GM12878 (cell line): ENCODE measurements at regions not wholly inside any gene's neighbourhood (a gene's known extent, or its start where the extent isn't known, plus 50 kb on each side); places are given as distances from the start of the nearest gene placed in this dataset.

ENCODE experiments used
- ATAC-seq: fragments of 200-7000 bp; cut with Tn5 transposase; 3 replicates; pipeline ENCODE4 v1.9.1; 2020; ENCODE audit warnings: mild to moderate bottlenecking, moderate library complexity
- BruUV-seq: library from RNA; stranded (reverse); fragments of 400-500 nt; replicated peaks from 2 replicates; lab custom pipeline; 2021; lab: Mats Ljungman, UMichigan
- CTCF ChIA-PET: fragments of 300-600 bp; sonication (Branson Sonifier 250); formaldehyde crosslinking; extraction: SDS; loops from one replicate; lab custom pipeline; 2021; ENCODE audit warnings: inconsistent platforms; lab: Yijun Ruan, JAX
- POLR2A ChIA-PET: fragments of 350-600 bp; formaldehyde crosslinking; extraction: SDS; loops from one replicate; lab custom pipeline; 2021; ENCODE audit warnings: inconsistent platforms; lab: Charles Lee
- RAD21 ChIA-PET: fragments of 300-600 bp; sonication (Branson Sonifier 250); formaldehyde crosslinking; loops from one replicate; lab custom pipeline; 2023; ENCODE audit warnings: antibody characterized with exemption; ENCODE audit not compliant: unreplicated experiment; lab: Charles Lee
- SMC1A ChIA-PET: fragments of 300-600 bp; sonication (Branson Sonifier 250); formaldehyde crosslinking; loops from one replicate; lab custom pipeline; 2023; ENCODE audit not compliant: unreplicated experiment, uncharacterized antibody; lab: Charles Lee
- DNase-seq: peaks from one replicate; pipeline ENCODE4 v3.0.0-alpha.2; 2011; ENCODE audit warnings: low read depth, low spot score
- FAIRE-seq: peaks from 3 replicates; lab custom pipeline; 2011; peaks lifted over from hg19 to GRCh38; lab: Jason Lieb, UNC
- H2AFZ ChIP-seq: 2 replicates; pipeline ENCODE4 v1.6.0; 2011; ENCODE audit warnings: low read depth, low read length, control low read depth; ENCODE audit not compliant: control insufficient read depth
- H3K27ac ChIP-seq: 2 replicates; pipeline ENCODE4 v1.5.1; 2011; ENCODE audit warnings: control low read depth; ENCODE audit not compliant: control insufficient read depth, insufficient read depth
- H3K27me3 ChIP-seq, 2 experiments: replicated peaks in 1 of 2; 2 replicates each; pipeline versions ENCODE4 v1.6.0 to v1.6.1; 2011; ENCODE audit warnings: low read length in 1 of 2; ENCODE audit not compliant: control insufficient read depth in 2 of 2, insufficient read depth in 2 of 2
- H3K36me3 ChIP-seq, 2 experiments: 2 replicates each; pipeline ENCODE4 v1.5.1; 2011; ENCODE audit warnings: low read length in 1 of 2; ENCODE audit not compliant: control insufficient read depth in 2 of 2, insufficient read depth in 2 of 2
- H3K4me1 ChIP-seq: 2 replicates; pipeline ENCODE4 v1.6.1; 2011; ENCODE audit warnings: mild to moderate bottlenecking, low read length, moderate library complexity, mixed read lengths; ENCODE audit not compliant: control insufficient read depth, insufficient read depth
- H3K4me2 ChIP-seq: 2 replicates; pipeline ENCODE4 v1.6.0; 2011; ENCODE audit warnings: control low read depth; ENCODE audit not compliant: control insufficient read depth, insufficient read depth
- H3K4me3 ChIP-seq: fragments of 200-600 bp; sonication (generic); 2 replicates; pipeline ENCODE4 v1.5.1; 2016
- H3K79me2 ChIP-seq: 2 replicates; pipeline ENCODE4 v1.6.0; 2011; ENCODE audit warnings: low read length; ENCODE audit not compliant: control insufficient read depth, insufficient read depth
- H3K9ac ChIP-seq: 2 replicates; pipeline ENCODE4 v1.8.0; 2011; ENCODE audit warnings: low read length, control low read depth, mixed read lengths; ENCODE audit not compliant: control insufficient read depth, insufficient read depth
- H3K9me3 ChIP-seq: replicated peaks from 3 replicates; pipeline ENCODE4 v1.5.1; 2011; ENCODE audit warnings: mild to moderate bottlenecking, low read length; ENCODE audit not compliant: control insufficient read depth, insufficient read depth
- H4K20me1 ChIP-seq: 2 replicates; pipeline ENCODE4 v1.6.0; 2011; ENCODE audit not compliant: control insufficient read depth, insufficient read depth
- BHLHE40 ChIP-seq, 2 experiments: fragments of 450-650 bp in 1 of 2; IDR thresholded peaks; 2 replicates each; pipeline ENCODE4 v1.6.1; 2011 to 2017; ENCODE audit warnings: low read depth in 2 of 2, borderline replicate concordance in 1 of 2, improper control_type of control experiment in 1 of 2, low read length in 1 of 2, mild to moderate bottlenecking in 1 of 2
- EZH2 ChIP-seq: IDR thresholded peaks from 2 replicates; pipeline ENCODE4 v1.6.1; 2012; ENCODE audit warnings: low read depth, mild to moderate bottlenecking, control low read depth, inconsistent platforms, low read length, borderline replicate concordance; ENCODE audit not compliant: control insufficient read depth
- FOXM1 ChIP-seq: IDR thresholded peaks from 2 replicates; pipeline ENCODE4 v1.6.1; 2012; ENCODE audit warnings: low read depth, mild to moderate bottlenecking, inconsistent platforms, low read length, moderate library complexity
- HDAC6 ChIP-seq: fragments of 200-600 bp; sonication (generic); IDR thresholded peaks from one replicate; pipeline ENCODE4 v1.8.0; 2017; ENCODE audit warnings: antibody characterized with exemption; ENCODE audit not compliant: unreplicated experiment
- JUND ChIP-seq: IDR thresholded peaks from 2 replicates; pipeline ENCODE4 v1.6.1; 2012; ENCODE audit warnings: low read depth, mild to moderate bottlenecking, low read length, improper control_type of control experiment, moderate library complexity
- MYB ChIP-seq: fragments of 150-350 bp; IDR thresholded peaks from 2 replicates; pipeline ENCODE4 v1.6.1; 2014; ENCODE audit warnings: mild to moderate bottlenecking, low read depth, low read length, borderline replicate concordance
- NFYB ChIP-seq: IDR thresholded peaks from 2 replicates; pipeline ENCODE4 v1.6.1; 2011; ENCODE audit warnings: low read depth, mild to moderate bottlenecking, low read length, improper control_type of control experiment, moderate library complexity; ENCODE audit not compliant: insufficient read depth
- PAX5 ChIP-seq: IDR thresholded peaks from 2 replicates; pipeline ENCODE4 v1.6.1; 2011; ENCODE audit warnings: low read depth, low read length, borderline replicate concordance
- PAX8 ChIP-seq: fragments of 450-650 bp; IDR thresholded peaks from 2 replicates; pipeline ENCODE4 v1.6.1; 2017; ENCODE audit warnings: mild to moderate bottlenecking, moderate library complexity
- TAF1 ChIP-seq: IDR thresholded peaks from 2 replicates; pipeline ENCODE4 v1.6.1; 2011; ENCODE audit warnings: mild to moderate bottlenecking, low read depth, low read length, borderline replicate concordance
- TBL1XR1 ChIP-seq: IDR thresholded peaks from 2 replicates; pipeline ENCODE4 v1.6.1; 2012; ENCODE audit warnings: low read depth, low read length, improper control_type of control experiment
- ZBED1 ChIP-seq: IDR thresholded peaks from 2 replicates; pipeline ENCODE4 v1.6.1; 2016; ENCODE audit warnings: borderline replicate concordance
- ZNF217 ChIP-seq: fragments of 450-650 bp; IDR thresholded peaks from 2 replicates; pipeline ENCODE4 v1.6.1; 2017; ENCODE audit warnings: antibody characterized with exemption, mild to moderate bottlenecking
- WGBS: methylation state at CpG from one replicate; pipeline ENCODE4 v1.1.6; 2016; ENCODE audit warnings: low lambda C conversion rate; ENCODE audit not compliant: insufficient replicate concordance, insufficient coverage; ENCODE audit errors: missing lambda C conversion rate; 5-methylcytosine and 5-hydroxymethylcytosine counted together
- in situ Hi-C: fragments of 300-500 bp; cut with MboI; formaldehyde crosslinking; loops from 9 replicates; pipeline ENCODE4 v1.14.3; 2018; ENCODE audit warnings: mixed read lengths
- intact Hi-C: fragments of 100-400 bp; cut with micrococcal nuclease; formaldehyde crosslinking; loops from one replicate; pipeline ENCODE4 v1.14.2; 2022; ENCODE audit not compliant: unreplicated experiment
- TF ChIP-seq, protein P1 (sequence below): IDR thresholded peaks from 2 replicates; pipeline ENCODE4 v1.6.1; 2012; ENCODE audit warnings: low read depth, low read length, improper control_type of control experiment
- TF ChIP-seq, protein P2 (sequence below): fragments of 450-650 bp; IDR thresholded peaks from 2 replicates; pipeline ENCODE4 v1.6.1; 2016; ENCODE audit warnings: mild to moderate bottlenecking

DNA sequence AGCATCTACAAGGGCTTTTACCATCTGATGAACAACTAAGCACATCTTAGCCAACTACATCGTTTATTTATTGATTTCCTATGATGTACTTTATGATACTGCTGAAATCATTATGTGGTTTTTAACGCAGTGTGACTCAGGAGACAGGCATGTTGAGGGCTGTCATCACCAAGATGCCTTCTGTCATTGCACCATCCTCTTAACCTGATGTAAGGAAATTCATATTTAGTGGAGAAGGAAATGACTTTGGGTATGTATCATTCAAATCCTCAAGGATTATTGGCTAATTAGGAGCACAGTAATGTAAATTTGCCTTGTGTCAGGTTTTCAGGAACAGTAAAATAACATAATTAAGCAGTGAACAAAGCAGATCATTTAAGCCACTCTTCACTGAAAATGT is 138.5 kb upstream of the MGMT start:
- SMC1A ChIA-PET = no interaction called here
- Histone ChIP-seq H3K9ac (no peak overlapping the region), H3K4me3 (no peak overlapping the region), H3K27ac (no peak overlapping the region), H3K4me2 (no peak overlapping the region), H3K27me3 (no peaks in the 10 kb centered on the region), H3K36me3 (no peaks in the 10 kb centered on the region), H3K79me2 (no peaks in the 10 kb centered on the region), H4K20me1 (no peaks in the 10 kb centered on the region), H3K4me1 (no peaks in the 10 kb centered on the region)
- in situ Hi-C loops = no loop called here
- BruUV-seq = no TSS peak
- intact Hi-C loops = no loop called here
- WGBS = 3% methylated on average over 2 of the region's 2 CpGs
- ATAC-seq (no peak), DNase-seq (no peak), FAIRE-seq (no peak)
- RAD21 ChIA-PET = no interaction called here
- POLR2A ChIA-PET = no interaction called here
- TF ChIP-seq TAF1 = no peak
- no peak for TF ChIP-seq HDAC6
- TF ChIP-seq, all 136 proteins: peak for 0
- no peaks in the 10 kb centered on the region for H3K9me3 ChIP-seq
- CTCF ChIA-PET = no interaction called here
- H2AFZ ChIP-seq = no peak overlapping the region

DNA sequence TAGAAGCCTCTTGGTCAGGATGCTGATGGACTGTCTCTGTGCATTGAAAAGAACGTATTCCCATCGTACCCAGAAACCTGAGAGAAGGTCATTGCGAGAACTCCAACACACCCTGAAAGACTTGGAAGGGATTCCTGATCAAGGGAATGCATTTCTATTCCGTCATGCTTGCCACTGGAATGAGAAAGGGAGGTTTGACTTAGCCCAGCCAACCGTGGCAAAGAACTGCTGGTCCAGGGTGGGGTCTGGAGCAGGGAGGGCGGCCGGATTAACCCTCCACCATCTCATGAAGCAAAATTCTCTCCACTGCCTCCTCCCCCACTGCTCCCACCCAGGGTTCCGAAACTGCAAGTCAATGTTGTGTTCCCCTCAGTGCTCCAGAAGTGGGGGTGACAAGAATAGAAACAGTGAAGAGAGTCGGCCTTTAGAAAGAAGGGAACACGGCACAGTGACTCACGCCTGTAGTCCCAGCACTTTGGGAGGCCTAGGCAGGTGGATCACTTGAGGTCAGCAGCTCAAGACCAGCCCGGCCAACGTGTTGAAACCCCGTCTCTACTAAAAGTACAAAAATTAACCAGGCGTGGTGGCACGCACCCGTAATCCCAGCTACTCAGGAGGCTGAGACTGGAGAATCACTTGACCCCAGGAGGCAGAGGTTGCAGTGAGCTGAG is 137.5 kb upstream of the MGMT start:
- Histone ChIP-seq H3K4me2 (no peak overlapping the region), H3K27ac (no peak overlapping the region), H2AFZ (no peak overlapping the region), H3K9ac (no peak overlapping the region), H3K4me1 (no peaks in the 10 kb centered on the region), H3K4me3 (no peak overlapping the region), H3K9me3 (no peaks in the 10 kb centered on the region), H3K79me2 (no peaks in the 10 kb centered on the region), H4K20me1 (no peaks in the 10 kb centered on the region), H3K36me3 (no peaks in the 10 kb centered on the region), H3K27me3 (no peaks in the 10 kb centered on the region)
- RAD21 ChIA-PET = no interaction called here
- DNase-seq (no peak), ATAC-seq (no peak), FAIRE-seq (no peak)
- WGBS = 30% methylated on average over 17 of the region's 17 CpGs
- SMC1A ChIA-PET = no interaction called here
- POLR2A ChIA-PET = no interaction called here
- TF ChIP-seq, protein P1, sequence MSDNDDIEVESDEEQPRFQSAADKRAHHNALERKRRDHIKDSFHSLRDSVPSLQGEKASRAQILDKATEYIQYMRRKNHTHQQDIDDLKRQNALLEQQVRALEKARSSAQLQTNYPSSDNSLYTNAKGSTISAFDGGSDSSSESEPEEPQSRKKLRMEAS = no peak
- TF ChIP-seq JUND (no peak), NFYB (no peak), EZH2 (no peak), MYB (no peak), TBL1XR1 (no peak), ZBED1 (no peak), BHLHE40 (IDR thresholded peaks at IDR 0.05; ENCODE audit: borderline replicate concordance in 1 of 2, low read depth in 2 of 2, low read length in 1 of 2) (no peak), ZNF217 (no peak), PAX8 (no peak), FOXM1 (no peak), PAX5 (no peak)
- TF ChIP-seq, protein P2, sequence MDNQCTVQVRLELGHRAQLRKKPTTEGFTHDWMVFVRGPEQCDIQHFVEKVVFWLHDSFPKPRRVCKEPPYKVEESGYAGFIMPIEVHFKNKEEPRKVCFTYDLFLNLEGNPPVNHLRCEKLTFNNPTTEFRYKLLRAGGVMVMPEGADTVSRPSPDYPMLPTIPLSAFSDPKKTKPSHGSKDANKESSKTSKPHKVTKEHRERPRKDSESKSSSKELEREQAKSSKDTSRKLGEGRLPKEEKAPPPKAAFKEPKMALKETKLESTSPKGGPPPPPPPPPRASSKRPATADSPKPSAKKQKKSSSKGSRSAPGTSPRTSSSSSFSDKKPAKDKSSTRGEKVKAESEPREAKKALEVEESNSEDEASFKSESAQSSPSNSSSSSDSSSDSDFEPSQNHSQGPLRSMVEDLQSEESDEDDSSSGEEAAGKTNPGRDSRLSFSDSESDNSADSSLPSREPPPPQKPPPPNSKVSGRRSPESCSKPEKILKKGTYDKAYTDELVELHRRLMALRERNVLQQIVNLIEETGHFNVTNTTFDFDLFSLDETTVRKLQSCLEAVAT = no peak
- intact Hi-C loops = no loop called here
- in situ Hi-C loops = no loop called here
- CTCF ChIA-PET = no interaction called here
- BruUV-seq = no TSS peak
